HCT116 (cell line): ENCODE measurements at regions not wholly inside any gene's neighbourhood (a gene's known extent, or its start where the extent isn't known, plus 50 kb on each side); places are given as distances from the start of the nearest gene placed in this dataset.

Experiments
- ATAC-seq: fragments of 200-7000 bp; cut with Tn5 transposase; 2 replicates; pipeline ENCODE4 v1.9.1; 2020; ENCODE audit warnings: mild to moderate bottlenecking, moderate library complexity
- BruUV-seq: library from RNA; stranded (reverse); fragments of 400-500 nt; replicated peaks from 2 replicates; lab custom pipeline; 2021; lab: Mats Ljungman, UMichigan
- CTCF ChIA-PET: fragments of 300-600 bp; sonication (Branson Sonifier 250); formaldehyde crosslinking; loops from one replicate; lab custom pipeline; 2021; ENCODE audit warnings: antibody characterized with exemption; lab: Charles Lee
- POLR2A ChIA-PET: fragments of 300-600, 350-600 bp; sonication (Branson Sonifier 250); formaldehyde crosslinking; loops from one replicate; lab custom pipeline; 2021; ENCODE audit warnings: antibody characterized with exemption; lab: Charles Lee
- RAD21 ChIA-PET, 2 experiments: fragments of 300-600 bp; sonication (Branson Sonifier 250); formaldehyde crosslinking; loops; one replicate each; lab custom pipeline; 2023; ENCODE audit warnings: low total read pairs in 2 of 2; ENCODE audit not compliant: uncharacterized antibody in 2 of 2, unreplicated experiment in 2 of 2, low non-redundant PET in 1 of 2; lab: Charles Lee
- DNase-seq: peaks from one replicate; pipeline ENCODE4 v3.0.0-alpha.2; 2010; ENCODE audit warnings: low read depth, low spot score
- H2AFZ ChIP-seq: fragments of 200-600 bp; shearing (Covaris generic), sonication (generic); 2 replicates; pipeline ENCODE4 v1.6.1; 2017; ENCODE audit warnings: low read depth, mixed run types, mixed read lengths, antibody characterized with exemption, low read length; ENCODE audit not compliant: poor library complexity, severe bottlenecking
- H3K27ac ChIP-seq: 2 replicates; pipeline ENCODE4 v1.5.1; 2012; ENCODE audit warnings: low read depth, low read length
- H3K27me3 ChIP-seq: fragments of 200-600 bp; sonication (generic); 2 replicates; pipeline ENCODE4 v1.6.1; 2016; ENCODE audit warnings: mixed run types, low read length, mixed read lengths; ENCODE audit not compliant: insufficient read depth
- H3K36me3 ChIP-seq, 2 experiments: fragments of 200-500 bp in 1 of 2; fragments of 200-600 bp in 1 of 2; sonication (Bioruptor generic) in 1 of 2; sonication (generic) in 1 of 2; 2 replicates each; pipeline versions ENCODE4 v1.5.1 to v1.6.1; 2014 to 2016; ENCODE audit warnings: low read length in 2 of 2, inconsistent platforms in 1 of 2, mixed read lengths in 1 of 2, mixed run types in 1 of 2; ENCODE audit not compliant: insufficient read depth in 2 of 2, control insufficient read depth in 1 of 2
- H3K4me1 ChIP-seq, 2 experiments: fragments of 200-600 bp in 1 of 2; sonication (generic) in 1 of 2; 2 replicates each; pipeline versions ENCODE4 v1.5.1 to v1.6.1; 2012 to 2017; ENCODE audit warnings: low read length in 2 of 2, inconsistent platforms in 1 of 2, mild to moderate bottlenecking in 1 of 2, mixed read lengths in 1 of 2, mixed run types in 1 of 2, moderate library complexity in 1 of 2; ENCODE audit not compliant: insufficient read depth in 2 of 2, control insufficient read depth in 1 of 2
- H3K4me2 ChIP-seq: fragments of 200-600 bp; sonication (generic); 2 replicates; pipeline ENCODE4 v1.6.1; 2017; ENCODE audit warnings: mixed run types, low read length, mixed read lengths
- H3K4me3 ChIP-seq, 2 experiments: fragments of 200-600 bp in 1 of 2; sonication (generic) in 1 of 2; replicated peaks in 1 of 2; 2 replicates each; pipeline ENCODE4 v1.5.1; 2011 to 2016; ENCODE audit warnings: low read length in 2 of 2, control low read depth in 1 of 2, low read depth in 1 of 2, mild to moderate bottlenecking in 1 of 2, mixed read lengths in 1 of 2, mixed run types in 1 of 2
- H3K79me2 ChIP-seq: fragments of 200-600 bp; sonication (generic); 2 replicates; pipeline ENCODE4 v1.6.1; 2017; ENCODE audit warnings: mild to moderate bottlenecking, mixed run types, low read length, moderate library complexity, mixed read lengths; ENCODE audit not compliant: insufficient read depth
- H3K9ac ChIP-seq: fragments of 200-600 bp; sonication (generic); 2 replicates; pipeline ENCODE4 v1.6.1; 2016; ENCODE audit warnings: low read length, mixed read lengths
- H3K9me2 ChIP-seq: fragments of 200-600 bp; sonication (generic), shearing (Covaris generic); 2 replicates; pipeline ENCODE4 v1.6.1; 2017; ENCODE audit warnings: mixed run types, mild to moderate bottlenecking, moderate library complexity; ENCODE audit not compliant: insufficient read depth
- H3K9me3 ChIP-seq, 2 experiments: fragments of 200-500 bp in 1 of 2; fragments of 200-600 bp in 1 of 2; sonication (Bioruptor generic) in 1 of 2; sonication (generic) in 1 of 2; 2 replicates each; pipeline ENCODE4 v1.6.1; 2014 to 2017; ENCODE audit warnings: low read length in 2 of 2, mixed read lengths in 2 of 2, inconsistent platforms in 1 of 2, low read depth in 1 of 2, mild to moderate bottlenecking in 1 of 2, mixed run types in 1 of 2, moderate library complexity in 1 of 2; ENCODE audit not compliant: control insufficient read depth in 1 of 2, insufficient read depth in 1 of 2
- H4K20me1 ChIP-seq: fragments of 200-600 bp; sonication (generic), shearing (Covaris generic); 2 replicates; pipeline ENCODE4 v1.6.1; 2017; ENCODE audit warnings: mixed run types, mild to moderate bottlenecking, moderate library complexity; ENCODE audit not compliant: insufficient read depth
- CBX3 ChIP-seq: IDR thresholded peaks from 2 replicates; pipeline ENCODE4 v1.6.1; 2012; ENCODE audit warnings: low read depth
- CEBPB ChIP-seq: IDR thresholded peaks from 2 replicates; pipeline ENCODE4 v1.6.1; 2012; ENCODE audit warnings: low read depth
- CTCF ChIP-seq, 3 experiments: fragments of 200-600 bp in 1 of 3; sonication (generic) in 1 of 3; IDR thresholded peaks in 2 of 3; conservative IDR thresholded peaks in 1 of 3; 2 replicates each; pipeline ENCODE4 v1.5.1; 2012 to 2017; ENCODE audit warnings: low read depth in 2 of 3, low read length in 2 of 3, antibody characterized with exemption in 1 of 3, borderline replicate concordance in 1 of 3, control low read depth in 1 of 3, mild to moderate bottlenecking in 1 of 3, mixed read lengths in 1 of 3, mixed run types in 1 of 3, moderate library complexity in 1 of 3; ENCODE audit not compliant: insufficient read depth in 1 of 3
- EZH2phosphoT487 ChIP-seq: fragments of 200-600 bp; IDR thresholded peaks from 2 replicates; pipeline ENCODE4 v1.6.1; 2018; ENCODE audit warnings: antibody characterized with exemption, borderline replicate concordance
- JUND ChIP-seq: IDR thresholded peaks from 2 replicates; pipeline ENCODE4 v1.6.1; 2012
- POLR2A ChIP-seq: IDR thresholded peaks from 2 replicates; pipeline ENCODE4 v1.7.0; 2011; ENCODE audit warnings: borderline replicate concordance; ENCODE audit not compliant: insufficient read depth, insufficient read length; ENCODE audit errors: extremely low read depth
- POLR2AphosphoS5 ChIP-seq: IDR thresholded peaks from 2 replicates; pipeline ENCODE4 v1.6.1; 2011; ENCODE audit warnings: mild to moderate bottlenecking, low read depth, low read length, moderate library complexity
- REST ChIP-seq: IDR thresholded peaks from 2 replicates; pipeline ENCODE4 v1.6.1; 2012; ENCODE audit warnings: low read depth
- SIN3A ChIP-seq: IDR thresholded peaks from 2 replicates; pipeline ENCODE4 v1.6.1; 2012; ENCODE audit warnings: low read depth
- TCF7L2 ChIP-seq: IDR thresholded peaks from 2 replicates; pipeline ENCODE4 v1.7.0; 2011; ENCODE audit warnings: borderline replicate concordance, inconsistent platforms; ENCODE audit not compliant: insufficient read depth, insufficient read length; ENCODE audit errors: extremely low read depth
- YY1 ChIP-seq: IDR thresholded peaks from 2 replicates; pipeline ENCODE4 v1.6.1; 2011; ENCODE audit warnings: low read length, low read depth, moderate library complexity, mild to moderate bottlenecking; ENCODE audit not compliant: insufficient replicate concordance; ENCODE audit errors: extremely low read depth
- ZFX ChIP-seq: fragments of 450-650 bp; IDR thresholded peaks from 2 replicates; pipeline ENCODE4 v1.6.1; 2017
- intact Hi-C: fragments of 100-400 bp; cut with micrococcal nuclease; formaldehyde crosslinking; loops from 2 replicates; pipeline ENCODE4 v1.10.0; 2022
- TF ChIP-seq, protein P1 (sequence below): IDR thresholded peaks from 2 replicates; pipeline ENCODE4 v1.6.1; 2012
- TF ChIP-seq, protein P2 (sequence below): IDR thresholded peaks from 2 replicates; pipeline ENCODE4 v1.6.1; 2012

- Histone ChIP-seq H3K9me3 (no peaks in the 10 kb centered on the region), H3K4me1 (no peaks in the 10 kb centered on the region), H3K9me2 (no peaks in the 10 kb centered on the region), H3K9ac (no peak overlapping the region), H4K20me1 (no peaks in the 10 kb centered on the region), H3K4me2 (no peak overlapping the region), H2AFZ (no peak overlapping the region), H3K36me3 (no peaks in the 10 kb centered on the region), H3K27me3 (no peaks in the 10 kb centered on the region), H3K4me3 (no peak overlapping the region), H3K79me2 (no peaks in the 10 kb centered on the region), H3K27ac (no peak overlapping the region)
- POLR2A ChIA-PET: no interaction called here
- DNase-seq: no peak
- RAD21 ChIA-PET: no interaction called here
- no TSS peak for BruUV-seq
- no peak for ATAC-seq
- CTCF ChIA-PET: no interaction called here
- intact Hi-C loops: no loop called here
- no peak for TF ChIP-seq JUND
- TF ChIP-seq POLR2A: no peak
- no peak for TF ChIP-seq POLR2AphosphoS5
- TF ChIP-seq, protein P1, sequence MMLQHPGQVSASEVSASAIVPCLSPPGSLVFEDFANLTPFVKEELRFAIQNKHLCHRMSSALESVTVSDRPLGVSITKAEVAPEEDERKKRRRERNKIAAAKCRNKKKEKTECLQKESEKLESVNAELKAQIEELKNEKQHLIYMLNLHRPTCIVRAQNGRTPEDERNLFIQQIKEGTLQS: no peak
- no peak for TF ChIP-seq CTCF (IDR thresholded peaks at IDR 0.05 in 2 of 3, conservative IDR thresholded peaks at IDR 0.05 in 1 of 3; ENCODE audit: borderline replicate concordance in 1 of 3, insufficient read depth in 1 of 3, low read depth in 2 of 3, low read length in 2 of 3)
- no peak for TF ChIP-seq YY1
- no peak for TF ChIP-seq EZH2phosphoT487
Observed at GRCh38 chr5:57955511-57955910, 472.9 kb upstream of the ACTBL2 start.

GRCh38 chr5:57953792-57954191 lies 471.2 kb upstream of the ACTBL2 start:
- Histone ChIP-seq H3K79me2 (no peaks in the 10 kb centered on the region), H3K4me2 (no peak overlapping the region), H2AFZ (no peak overlapping the region), H3K27me3 (no peaks in the 10 kb centered on the region), H3K4me3 (no peak overlapping the region), H3K27ac (no peak overlapping the region), H4K20me1 (no peaks in the 10 kb centered on the region), H3K9me3 (no peaks in the 10 kb centered on the region), H3K9ac (no peak overlapping the region), H3K36me3 (no peaks in the 10 kb centered on the region), H3K4me1 (no peaks in the 10 kb centered on the region), H3K9me2 (no peaks in the 10 kb centered on the region)
- ATAC-seq (no peak), DNase-seq (no peak)
- ChIA-PET POLR2A (no interaction called here), CTCF (no interaction called here), RAD21 (no interaction called here)
- BruUV-seq: no TSS peak
- intact Hi-C loops: no loop called here
- TF ChIP-seq POLR2A (no peak), CBX3 (no peak), ZFX (no peak), SIN3A (no peak), TCF7L2 (no peak), EZH2phosphoT487 (no peak), CEBPB (no peak), REST (no peak)
- TF ChIP-seq, protein P2, sequence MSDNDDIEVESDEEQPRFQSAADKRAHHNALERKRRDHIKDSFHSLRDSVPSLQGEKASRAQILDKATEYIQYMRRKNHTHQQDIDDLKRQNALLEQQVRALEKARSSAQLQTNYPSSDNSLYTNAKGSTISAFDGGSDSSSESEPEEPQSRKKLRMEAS: no peak
- TF ChIP-seq, protein P1: no peak
